ENCODE measurements at regions not wholly inside any gene's neighbourhood (a gene's known extent, or its start where the extent isn't known, plus 50 kb on each side); places are given as distances from the start of the nearest gene placed in this dataset.

DNA sequence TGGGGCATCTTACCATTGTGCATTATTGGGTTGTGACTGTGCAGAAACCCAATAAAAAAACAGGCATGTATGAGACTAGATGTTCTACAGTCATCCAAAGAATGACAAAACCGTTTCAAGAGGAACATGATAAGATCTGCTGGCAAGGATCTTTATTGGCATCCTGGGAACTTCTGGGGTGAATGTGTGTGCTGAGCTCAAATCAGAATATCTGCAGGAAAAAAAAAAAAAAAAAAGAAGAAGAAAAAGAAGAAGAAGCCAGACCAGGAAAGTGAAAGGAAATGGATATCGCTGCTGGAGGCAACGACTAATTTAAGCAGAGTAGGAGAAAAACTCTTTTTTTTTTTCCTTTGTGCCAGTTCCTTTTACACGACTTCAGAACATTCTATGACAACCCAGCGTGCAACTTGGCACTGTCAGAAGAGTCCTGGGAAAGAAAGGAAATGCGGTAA, 484.2 kb upstream of the BOD1L1 start:
- H3K4me3 ChIP-seq (ENCODE audit: low read length) = peak overlapping the region; percentile 78
- H3K4me1 ChIP-seq (ENCODE audit: control insufficient read depth, insufficient read depth, low read length) = peaks cover 18% of the 10 kb centered on the region
- DNase-seq (ENCODE audit: low read depth) = peak; percentile 83
- H3K9ac ChIP-seq (ENCODE audit: low read length) = peak overlapping the region; percentile 84
- H3K36me3 ChIP-seq (ENCODE audit: control insufficient read depth, insufficient read depth, low read length, severe bottlenecking) = no peaks in the 10 kb centered on the region
- H3K27me3 ChIP-seq (replicated peaks; ENCODE audit: control insufficient read depth, insufficient read depth, low read length) = no peaks in the 10 kb centered on the region
- H3K9me3 ChIP-seq (ENCODE audit: control insufficient read depth, low read length) = peaks cover 9% of the 10 kb centered on the region

DNA sequence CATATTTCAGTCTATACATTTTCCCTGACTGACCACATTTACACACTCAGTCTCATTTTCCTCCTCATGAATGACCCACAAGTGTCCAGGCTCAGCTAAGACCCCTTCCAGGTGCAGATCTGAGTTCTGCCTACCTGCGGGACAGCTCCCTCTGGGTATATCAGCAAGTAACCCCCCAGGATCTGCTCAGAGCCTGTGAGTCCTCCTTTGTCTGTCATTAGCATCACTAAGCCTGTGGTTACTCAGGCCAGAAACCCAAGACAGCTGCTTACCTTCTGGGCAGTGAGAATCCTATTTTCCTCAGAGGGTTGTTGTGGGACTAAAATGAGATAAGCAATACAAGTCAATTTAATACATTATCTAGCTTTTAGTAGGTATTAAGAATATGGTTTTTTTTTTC, 487.6 kb upstream of the BOD1L1 start:
- Histone ChIP-seq H3K36me3 (ENCODE audit: control insufficient read depth, insufficient read depth, low read length, severe bottlenecking) (no peaks in the 10 kb centered on the region), H3K9ac (ENCODE audit: low read length) (no peak overlapping the region), H3K4me3 (ENCODE audit: low read length) (no peak overlapping the region), H3K4me1 (ENCODE audit: control insufficient read depth, insufficient read depth, low read length) (peaks cover 15% of the 10 kb centered on the region), H3K9me3 (ENCODE audit: control insufficient read depth, low read length) (no peaks in the 10 kb centered on the region), H3K27me3 (replicated peaks; ENCODE audit: control insufficient read depth, insufficient read depth, low read length) (no peaks in the 10 kb centered on the region)
- no peak for DNase-seq (ENCODE audit: low read depth)

DNA sequence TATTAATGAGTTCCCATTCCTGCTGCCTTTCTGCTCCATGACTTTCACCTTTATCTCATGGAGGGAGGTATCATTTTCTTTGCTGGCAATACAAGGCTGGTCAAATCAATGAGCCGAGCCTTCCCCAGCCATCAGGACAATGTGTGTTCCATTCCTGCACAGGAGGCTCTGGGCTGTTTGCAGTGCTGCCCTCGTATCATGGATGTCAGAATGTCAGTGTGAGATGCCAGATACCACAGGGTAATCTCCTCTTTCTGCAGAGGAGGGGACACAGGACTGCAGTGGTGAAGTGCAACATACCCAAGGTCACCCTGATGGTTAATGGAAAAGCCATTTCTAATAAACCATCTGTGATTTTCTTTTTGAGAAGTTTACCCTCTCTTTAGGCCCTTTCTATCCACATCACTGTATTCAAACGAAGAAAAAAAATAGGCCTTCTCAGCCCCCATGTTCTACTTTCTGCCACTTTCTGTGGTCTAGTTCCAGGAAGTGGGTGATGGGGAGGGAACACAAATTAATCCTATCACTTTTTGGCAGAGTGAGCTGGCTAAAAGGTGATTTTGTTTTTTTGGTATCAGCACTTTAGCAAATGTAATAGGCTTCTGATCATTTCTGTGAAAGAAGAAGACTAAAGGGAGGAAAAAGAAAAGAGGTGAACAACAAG, 490.2 kb upstream of the BOD1L1 start:
- Histone ChIP-seq H3K27me3 (replicated peaks; ENCODE audit: control insufficient read depth, insufficient read depth, low read length) (no peaks in the 10 kb centered on the region), H3K36me3 (ENCODE audit: control insufficient read depth, insufficient read depth, low read length, severe bottlenecking) (no peaks in the 10 kb centered on the region), H3K4me3 (ENCODE audit: low read length) (no peak overlapping the region), H3K9ac (ENCODE audit: low read length) (no peak overlapping the region), H3K4me1 (ENCODE audit: control insufficient read depth, insufficient read depth, low read length) (no peaks in the 10 kb centered on the region), H3K9me3 (ENCODE audit: control insufficient read depth, low read length) (no peaks in the 10 kb centered on the region)
- DNase-seq (ENCODE audit: low read depth) = no peak

DNA sequence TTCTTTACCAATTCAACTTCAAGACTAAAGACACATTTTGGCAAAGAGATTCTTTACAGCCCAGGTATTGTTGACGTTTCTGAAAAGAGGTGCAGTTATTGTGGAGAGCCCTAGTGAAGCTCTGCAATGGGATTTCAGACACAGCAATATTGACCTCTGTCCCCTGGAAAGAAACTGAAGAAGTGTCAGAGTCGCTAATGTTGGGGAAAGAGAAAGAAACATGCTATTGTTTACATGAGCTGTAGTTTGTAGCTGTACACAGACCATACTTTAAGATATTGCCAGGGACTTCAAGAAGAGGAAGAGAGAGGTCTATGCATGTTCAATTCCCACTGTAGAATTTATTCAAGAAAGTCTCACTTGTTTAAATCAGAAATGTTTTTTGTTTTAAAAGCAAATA, 497.3 kb upstream of the BOD1L1 start:
- Histone ChIP-seq H3K36me3 (ENCODE audit: control insufficient read depth, insufficient read depth, low read length, severe bottlenecking) (peaks cover 4% of the 10 kb centered on the region), H3K4me3 (ENCODE audit: low read length) (no peak overlapping the region), H3K27me3 (replicated peaks; ENCODE audit: control insufficient read depth, insufficient read depth, low read length) (no peaks in the 10 kb centered on the region), H3K9ac (ENCODE audit: low read length) (no peak overlapping the region), H3K9me3 (ENCODE audit: control insufficient read depth, low read length) (no peaks in the 10 kb centered on the region), H3K4me1 (ENCODE audit: control insufficient read depth, insufficient read depth, low read length) (peaks cover 12% of the 10 kb centered on the region)
- no peak for DNase-seq (ENCODE audit: low read depth)

DNA sequence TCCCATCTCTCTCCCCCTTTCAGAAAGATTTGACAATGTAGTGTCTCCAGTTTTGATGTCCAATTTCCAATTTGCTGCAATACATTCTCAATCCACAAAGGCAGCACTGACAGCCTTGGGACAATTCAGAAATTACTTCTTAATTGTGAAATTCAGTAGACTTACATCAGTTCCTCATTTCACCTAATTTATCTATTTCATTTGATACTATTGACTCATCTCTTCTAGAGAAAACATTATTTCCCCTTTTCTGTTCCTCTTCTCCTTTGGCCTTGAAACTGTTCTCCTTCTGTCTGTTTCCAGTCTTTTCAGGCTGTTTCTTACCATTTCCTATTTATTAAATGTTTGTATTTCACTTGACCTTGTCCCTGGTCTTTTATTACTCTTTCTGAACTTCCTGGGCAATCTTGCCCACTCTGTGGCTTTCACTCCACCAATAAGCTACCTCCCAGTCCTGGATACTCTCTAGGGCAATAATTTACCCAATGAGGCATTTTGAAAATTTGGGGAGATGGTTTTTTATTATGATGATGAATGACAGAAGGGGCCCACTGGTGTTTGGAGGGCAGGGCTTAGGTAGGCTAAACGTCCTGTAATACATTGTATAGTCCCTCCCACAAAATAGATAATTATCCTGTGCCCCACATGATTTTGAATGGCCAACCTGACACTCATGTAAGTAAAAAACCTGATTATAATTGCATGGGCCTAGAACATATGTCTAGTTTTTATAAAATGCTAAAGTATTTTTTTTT, 498.0 kb upstream of the BOD1L1 start:
- Histone ChIP-seq H3K4me1 (ENCODE audit: control insufficient read depth, insufficient read depth, low read length) (peaks cover 12% of the 10 kb centered on the region), H3K36me3 (ENCODE audit: control insufficient read depth, insufficient read depth, low read length, severe bottlenecking) (peaks cover 4% of the 10 kb centered on the region), H3K4me3 (ENCODE audit: low read length) (no peak overlapping the region), H3K9me3 (ENCODE audit: control insufficient read depth, low read length) (no peaks in the 10 kb centered on the region), H3K27me3 (replicated peaks; ENCODE audit: control insufficient read depth, insufficient read depth, low read length) (no peaks in the 10 kb centered on the region), H3K9ac (ENCODE audit: low read length) (no peak overlapping the region)
- DNase-seq (ENCODE audit: low read depth) = no peak

DNA sequence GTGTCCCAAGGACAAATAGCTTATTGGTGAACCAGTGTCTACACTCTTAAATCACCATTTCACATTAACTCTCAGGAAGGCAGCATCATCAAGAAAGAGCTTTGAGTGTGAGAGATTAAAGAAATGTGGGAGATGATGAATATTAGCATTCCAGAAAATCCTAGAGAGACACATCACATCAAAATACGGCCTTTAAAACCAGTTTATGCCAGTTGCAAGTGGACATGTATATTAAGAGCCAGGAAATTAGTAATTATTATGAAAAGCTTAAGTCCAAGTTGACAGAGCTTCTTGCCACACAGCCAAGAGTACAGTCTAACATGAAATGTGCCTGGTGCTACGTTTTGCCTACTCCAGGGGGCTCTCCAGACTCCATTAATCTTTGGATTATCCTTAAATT, 503.0 kb upstream of the BOD1L1 start:
- H3K27me3 ChIP-seq (replicated peaks; ENCODE audit: control insufficient read depth, insufficient read depth, low read length) = no peaks in the 10 kb centered on the region
- H3K36me3 ChIP-seq (ENCODE audit: control insufficient read depth, insufficient read depth, low read length, severe bottlenecking) = peaks cover 4% of the 10 kb centered on the region
- DNase-seq (ENCODE audit: low read depth) = no peak
- no peaks in the 10 kb centered on the region for H3K9me3 ChIP-seq (ENCODE audit: control insufficient read depth, low read length)
- H3K4me3 ChIP-seq (ENCODE audit: low read length) = no peak overlapping the region
- H3K9ac ChIP-seq (ENCODE audit: low read length) = no peak overlapping the region
- peaks cover 3% of the 10 kb centered on the region for H3K4me1 ChIP-seq (ENCODE audit: control insufficient read depth, insufficient read depth, low read length)

DNA sequence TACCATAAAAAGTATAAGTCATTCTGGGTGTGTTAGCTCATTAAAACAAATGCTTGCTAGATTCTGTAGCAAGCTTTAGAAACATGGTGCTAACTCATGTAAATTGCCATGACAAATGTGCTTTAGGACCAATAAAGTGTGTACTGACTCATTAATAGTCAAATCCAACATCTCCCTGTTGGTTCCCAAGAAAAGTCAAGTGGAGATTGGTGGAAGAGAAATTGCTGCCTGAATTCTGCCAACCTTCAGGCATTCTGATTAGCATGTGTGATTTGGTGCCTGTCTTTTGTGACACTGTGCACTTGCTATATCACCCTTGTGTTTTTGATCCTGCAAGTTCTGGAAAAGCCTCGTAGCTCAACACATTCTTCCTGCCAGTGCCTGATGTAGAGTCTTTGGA, 503.8 kb upstream of the BOD1L1 start:
- Histone ChIP-seq H3K9me3 (ENCODE audit: control insufficient read depth, low read length) (no peaks in the 10 kb centered on the region), H3K27me3 (replicated peaks; ENCODE audit: control insufficient read depth, insufficient read depth, low read length) (no peaks in the 10 kb centered on the region), H3K36me3 (ENCODE audit: control insufficient read depth, insufficient read depth, low read length, severe bottlenecking) (peaks cover 4% of the 10 kb centered on the region), H3K9ac (ENCODE audit: low read length) (no peak overlapping the region), H3K4me3 (ENCODE audit: low read length) (no peak overlapping the region), H3K4me1 (ENCODE audit: control insufficient read depth, insufficient read depth, low read length) (no peaks in the 10 kb centered on the region)
- DNase-seq (ENCODE audit: low read depth) = no peak

DNA sequence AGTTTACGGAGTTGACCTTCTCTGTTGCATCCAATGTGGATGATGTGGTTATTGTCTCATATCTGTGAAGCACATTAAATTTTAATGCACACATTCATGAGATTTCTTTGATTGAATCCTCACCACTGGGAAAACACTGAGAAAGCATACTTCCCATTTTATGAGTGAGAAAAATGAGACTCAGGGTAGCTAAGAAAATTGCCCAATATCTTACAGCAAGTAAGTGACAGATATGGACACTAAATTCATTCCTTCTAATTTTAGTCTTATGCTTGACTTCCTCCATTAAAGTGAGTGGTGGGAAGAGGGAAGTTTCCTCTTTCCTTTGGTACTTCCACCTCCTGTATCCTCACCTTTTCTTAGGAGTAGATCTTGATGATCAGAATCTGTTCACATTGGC, 504.8 kb upstream of the BOD1L1 start:
- H3K36me3 ChIP-seq (ENCODE audit: control insufficient read depth, insufficient read depth, low read length, severe bottlenecking) = peaks cover 2% of the 10 kb centered on the region
- H3K9me3 ChIP-seq (ENCODE audit: control insufficient read depth, low read length) = no peaks in the 10 kb centered on the region
- no peaks in the 10 kb centered on the region for H3K27me3 ChIP-seq (replicated peaks; ENCODE audit: control insufficient read depth, insufficient read depth, low read length)
- H3K9ac ChIP-seq (ENCODE audit: low read length) = no peak overlapping the region
- H3K4me3 ChIP-seq (ENCODE audit: low read length) = no peak overlapping the region
- H3K4me1 ChIP-seq (ENCODE audit: control insufficient read depth, insufficient read depth, low read length) = no peaks in the 10 kb centered on the region
- no peak for DNase-seq (ENCODE audit: low read depth)

DNA sequence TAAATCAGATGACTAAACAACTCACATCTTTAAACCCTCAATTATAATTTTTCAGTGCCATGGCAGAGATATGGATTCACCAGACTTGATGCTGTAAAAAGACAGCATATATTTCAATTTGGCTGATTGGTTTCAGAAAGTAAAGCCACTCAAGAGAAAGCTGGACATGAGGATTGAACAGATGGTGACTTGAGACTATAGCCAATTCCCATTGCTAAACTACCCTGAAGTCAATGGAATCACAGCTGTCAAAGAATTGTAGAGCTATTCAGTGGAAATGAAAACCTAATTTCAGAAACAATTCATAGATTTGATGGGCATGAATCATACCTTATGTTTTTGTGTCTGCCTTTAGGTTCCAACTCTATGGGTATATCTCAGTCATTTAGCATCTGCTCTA, 510.6 kb upstream of the BOD1L1 start:
- no peaks in the 10 kb centered on the region for H3K36me3 ChIP-seq (ENCODE audit: control insufficient read depth, insufficient read depth, low read length, severe bottlenecking)
- H3K4me3 ChIP-seq (ENCODE audit: low read length) = no peak overlapping the region
- H3K27me3 ChIP-seq (replicated peaks; ENCODE audit: control insufficient read depth, insufficient read depth, low read length) = no peaks in the 10 kb centered on the region
- DNase-seq (ENCODE audit: low read depth) = no peak
- H3K4me1 ChIP-seq (ENCODE audit: control insufficient read depth, insufficient read depth, low read length) = no peaks in the 10 kb centered on the region
- no peak overlapping the region for H3K9ac ChIP-seq (ENCODE audit: low read length)
- no peaks in the 10 kb centered on the region for H3K9me3 ChIP-seq (ENCODE audit: control insufficient read depth, low read length)

DNA sequence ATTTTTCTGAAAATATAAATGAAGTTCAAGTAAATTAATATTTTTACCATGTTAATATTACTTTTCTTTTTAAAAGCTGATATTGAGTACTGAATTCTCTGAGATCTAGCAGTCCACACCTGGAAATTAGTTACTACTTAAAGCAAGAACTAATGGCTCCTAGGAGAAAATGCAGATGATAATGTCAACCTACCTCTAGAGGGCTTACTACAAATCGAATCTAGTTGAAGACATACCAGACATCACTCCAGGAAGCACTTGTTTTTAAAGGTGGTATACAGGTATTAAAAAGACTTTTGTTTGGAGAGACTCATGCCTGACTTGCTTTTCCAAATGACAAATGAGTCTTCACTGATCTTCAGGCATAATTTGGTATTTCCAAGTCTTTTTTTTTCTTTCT, 516.4 kb upstream of the BOD1L1 start:
- Histone ChIP-seq H3K9me3 (ENCODE audit: control insufficient read depth, low read length) (no peaks in the 10 kb centered on the region), H3K36me3 (ENCODE audit: control insufficient read depth, insufficient read depth, low read length, severe bottlenecking) (no peaks in the 10 kb centered on the region), H3K4me3 (ENCODE audit: low read length) (no peak overlapping the region), H3K9ac (ENCODE audit: low read length) (no peak overlapping the region), H3K27me3 (replicated peaks; ENCODE audit: control insufficient read depth, insufficient read depth, low read length) (no peaks in the 10 kb centered on the region), H3K4me1 (ENCODE audit: control insufficient read depth, insufficient read depth, low read length) (no peaks in the 10 kb centered on the region)
- no peak for DNase-seq (ENCODE audit: low read depth)

DNA sequence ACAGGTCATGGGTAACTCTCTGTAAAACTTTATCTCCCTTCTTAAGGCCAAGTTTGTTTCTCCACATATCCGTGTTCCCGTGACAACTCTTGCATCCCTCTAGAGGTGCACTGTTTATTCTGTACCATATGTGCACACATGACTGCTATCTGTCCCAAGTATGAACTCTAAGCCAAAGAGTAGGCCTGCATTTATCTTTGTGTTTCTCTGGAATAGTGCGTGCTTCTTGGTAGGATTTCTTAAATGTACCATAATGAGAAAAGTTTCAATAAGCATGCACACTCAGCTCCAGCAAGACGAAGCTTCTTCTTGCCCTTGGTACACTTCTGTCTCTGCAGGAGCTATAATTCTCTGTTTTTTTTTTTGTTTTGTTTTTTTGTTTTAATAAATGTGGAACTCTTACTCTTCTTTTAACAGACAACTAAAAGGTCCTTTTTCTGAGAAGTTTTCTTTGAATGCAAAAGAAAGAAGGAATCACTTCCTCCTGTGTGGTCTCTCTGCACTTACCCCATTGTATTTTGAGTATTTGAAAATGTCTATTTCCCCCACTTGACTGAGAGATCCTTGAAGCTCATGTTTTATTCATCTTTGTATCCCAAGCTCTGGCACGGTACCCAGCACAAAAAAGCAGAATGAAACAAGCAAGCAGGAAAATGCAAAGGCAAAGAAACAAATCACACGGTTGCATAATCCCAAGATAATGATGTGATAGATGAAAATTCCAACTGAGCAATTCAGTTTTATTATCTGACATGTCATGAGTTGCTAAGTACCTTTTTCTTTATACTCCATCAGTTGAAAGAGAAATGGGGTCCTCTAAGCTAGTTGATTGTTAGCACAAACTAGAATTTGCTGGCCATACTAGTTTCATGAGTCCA, 521.9 kb upstream of the BOD1L1 start:
- Histone ChIP-seq H3K9ac (ENCODE audit: low read length) (no peak overlapping the region), H3K27me3 (replicated peaks; ENCODE audit: control insufficient read depth, insufficient read depth, low read length) (no peaks in the 10 kb centered on the region), H3K9me3 (ENCODE audit: control insufficient read depth, low read length) (no peaks in the 10 kb centered on the region), H3K4me3 (ENCODE audit: low read length) (no peak overlapping the region), H3K4me1 (ENCODE audit: control insufficient read depth, insufficient read depth, low read length) (no peaks in the 10 kb centered on the region), H3K36me3 (ENCODE audit: control insufficient read depth, insufficient read depth, low read length, severe bottlenecking) (no peaks in the 10 kb centered on the region)
- no peak for DNase-seq (ENCODE audit: low read depth)
